Fibroblast of lung (primary cell): ENCODE measurements at regions not wholly inside any gene's neighbourhood (a gene's known extent, or its start where the extent isn't known, plus 50 kb on each side); places are given as distances from the start of the nearest gene placed in this dataset.
A peak's percentile ranks its signal among the peaks of the same experiment; 100 is the strongest.

Source experiments
- DNase-seq, 2 donors: peaks; one replicate each; pipeline versions ENCODE4 v3.0.0 to v3.0.0-alpha.2; 2010; ENCODE audit warnings: low read depth in 2 of 2
- H2AFZ ChIP-seq: 2 replicates; pipeline ENCODE4 v1.5.1; 2012; ENCODE audit warnings: low read length, control low read depth, inconsistent platforms
- H3K27ac ChIP-seq: 2 replicates; pipeline ENCODE4 v1.5.1; 2011; ENCODE audit warnings: low read length, control low read depth; ENCODE audit not compliant: insufficient read depth
- H3K27me3 ChIP-seq: 2 replicates; pipeline ENCODE4 v1.5.1; 2011; ENCODE audit warnings: mild to moderate bottlenecking, low read length; ENCODE audit not compliant: control insufficient read depth, insufficient read depth
- H3K36me3 ChIP-seq: 2 replicates; pipeline ENCODE4 v1.5.1; 2011; ENCODE audit warnings: low read length; ENCODE audit not compliant: control insufficient read depth, insufficient read depth
- H3K4me1 ChIP-seq: 2 replicates; pipeline ENCODE4 v1.5.1; 2011; ENCODE audit warnings: low read length; ENCODE audit not compliant: control insufficient read depth, insufficient read depth; ENCODE audit errors: extremely low read depth
- H3K4me2 ChIP-seq: 2 replicates; pipeline ENCODE4 v1.5.1; 2011; ENCODE audit warnings: low read length, control low read depth; ENCODE audit not compliant: insufficient read depth; ENCODE audit errors: extremely low read depth
- H3K4me3 ChIP-seq, 4 experiments: fragments of 200-600 bp in 1 of 4; sonication (generic) in 1 of 4; replicated peaks in 1 of 4; 2 replicates each; pipeline ENCODE4 v1.5.1; 2011 to 2016; ENCODE audit warnings: low read length in 4 of 4, low read depth in 3 of 4, mild to moderate bottlenecking in 3 of 4, control low read depth in 2 of 4, inconsistent platforms in 1 of 4, mixed read lengths in 1 of 4; ENCODE audit not compliant: insufficient read depth in 1 of 4; ENCODE audit errors: control extremely low read depth in 1 of 4
- H3K79me2 ChIP-seq: 2 replicates; pipeline ENCODE4 v1.5.1; 2012; ENCODE audit warnings: mild to moderate bottlenecking, low read length, inconsistent platforms; ENCODE audit not compliant: control insufficient read depth, insufficient read depth
- H3K9ac ChIP-seq: 2 replicates; pipeline ENCODE4 v1.5.1; 2011; ENCODE audit warnings: mild to moderate bottlenecking, low read length, control low read depth; ENCODE audit not compliant: insufficient read depth
- H3K9me3 ChIP-seq: 2 replicates; pipeline ENCODE4 v1.5.1; 2012; ENCODE audit warnings: low read depth, low read length; ENCODE audit not compliant: control insufficient read depth, insufficient read depth
- H4K20me1 ChIP-seq: 2 replicates; pipeline ENCODE4 v1.5.1; 2011; ENCODE audit warnings: low read length; ENCODE audit not compliant: control insufficient read depth, insufficient read depth; ENCODE audit errors: extremely low read depth
- CTCF ChIP-seq, 2 donors: IDR thresholded peaks in 1 of 2; conservative IDR thresholded peaks in 1 of 2; 1 replicate in 1 of 2; 2 replicates in 1 of 2; pipeline ENCODE4 v1.5.1; 2011 to 2012; ENCODE audit warnings: low read length in 2 of 2, control low read depth in 1 of 2, inconsistent platforms in 1 of 2, low read depth in 1 of 2, mild to moderate bottlenecking in 1 of 2
- EZH2 ChIP-seq: IDR thresholded peaks from 2 replicates; pipeline ENCODE4 v1.5.1; 2012; ENCODE audit warnings: low read length, control low read depth, mild to moderate bottlenecking; ENCODE audit errors: missing control alignments

GRCh38 chr5:53403758-53404157 is 76.7 kb upstream of the FST start:
- no peaks in the 10 kb centered on the region for H3K36me3 ChIP-seq
- H3K9ac ChIP-seq = no peak overlapping the region
- H2AFZ ChIP-seq = no peak overlapping the region
- H3K9me3 ChIP-seq = no peaks in the 10 kb centered on the region
- H3K27me3 ChIP-seq = no peaks in the 10 kb centered on the region
- H3K79me2 ChIP-seq = no peaks in the 10 kb centered on the region
- H3K4me3 ChIP-seq = no peak overlapping the region
- TF ChIP-seq CTCF (conservative IDR thresholded peaks at IDR 0.05 in 1 of 2, IDR thresholded peaks at IDR 0.05 in 1 of 2; ENCODE audit: low read depth in 1 of 2, low read length in 2 of 2) (no peak), EZH2 (no peak)
- no peaks in the 10 kb centered on the region for H4K20me1 ChIP-seq
- peak overlapping the region; percentile 84 for H3K27ac ChIP-seq
- H3K4me1 ChIP-seq = peaks cover 18% of the 10 kb centered on the region
- DNase-seq = peak; percentile 54 to 83
- peak overlapping the region; percentile 4 for H3K4me2 ChIP-seq

GRCh38 chr5:53405396-53405795 is 75.0 kb upstream of the FST start:
- no peak overlapping the region for H3K4me3 ChIP-seq
- no peak overlapping the region for H3K9ac ChIP-seq
- no peak overlapping the region for H2AFZ ChIP-seq
- H3K4me2 ChIP-seq = no peak overlapping the region
- no peaks in the 10 kb centered on the region for H3K27me3 ChIP-seq
- H3K36me3 ChIP-seq = no peaks in the 10 kb centered on the region
- no peaks in the 10 kb centered on the region for H3K9me3 ChIP-seq
- TF ChIP-seq EZH2 = no peak
- no peak for TF ChIP-seq CTCF (conservative IDR thresholded peaks at IDR 0.05 in 1 of 2, IDR thresholded peaks at IDR 0.05 in 1 of 2; ENCODE audit: low read depth in 1 of 2, low read length in 2 of 2)
- peak overlapping the region; percentile 84 for H3K27ac ChIP-seq
- H4K20me1 ChIP-seq = no peaks in the 10 kb centered on the region
- peaks cover 16% of the 10 kb centered on the region for H3K4me1 ChIP-seq
- H3K79me2 ChIP-seq = no peaks in the 10 kb centered on the region
- DNase-seq = peak in 1 of 2 donors; percentile 63

GRCh38 chr5:53406630-53407316 is 73.7 kb upstream of the FST start:
- Histone ChIP-seq H3K27ac (peak overlapping the region; percentile 84), H3K9ac (no peak overlapping the region), H3K4me3 (no peak overlapping the region), H3K9me3 (no peaks in the 10 kb centered on the region), H3K4me2 (peak overlapping the region; percentile 54), H3K36me3 (no peaks in the 10 kb centered on the region), H3K27me3 (no peaks in the 10 kb centered on the region), H3K79me2 (no peaks in the 10 kb centered on the region), H3K4me1 (peaks cover 16% of the 10 kb centered on the region), H4K20me1 (no peaks in the 10 kb centered on the region), H2AFZ (no peak overlapping the region)
- peak; percentile 91 to 95 for DNase-seq
- TF ChIP-seq CTCF (conservative IDR thresholded peaks at IDR 0.05 in 1 of 2, IDR thresholded peaks at IDR 0.05 in 1 of 2; ENCODE audit: low read depth in 1 of 2, low read length in 2 of 2) = no peak
- no peak for TF ChIP-seq EZH2
